OCI-LY7 (cell line): ENCODE measurements at regions not wholly inside any gene's neighbourhood (a gene's known extent, or its start where the extent isn't known, plus 50 kb on each side); places are given as distances from the start of the nearest gene placed in this dataset.

ENCODE experiments used
- BruUV-seq: library from RNA; stranded (reverse); fragments of 400-500 nt; replicated peaks from 2 replicates; lab custom pipeline; 2021; lab: Mats Ljungman, UMichigan
- CTCF ChIA-PET: fragments of 300-600 bp; sonication (Branson Sonifier 250); formaldehyde crosslinking; loops from one replicate; lab custom pipeline; 2022; ENCODE audit warnings: antibody characterized with exemption; ENCODE audit not compliant: unreplicated experiment; lab: Charles Lee
- POLR2A ChIA-PET: fragments of 300-600 bp; sonication (Branson Sonifier 250); formaldehyde crosslinking; loops from one replicate; lab custom pipeline; 2022; ENCODE audit warnings: antibody characterized with exemption; lab: Charles Lee
- DNase-seq: peaks from one replicate; pipeline ENCODE4 v3.0.0-alpha.2; 2015; ENCODE audit warnings: low spot score
- H2AFZ ChIP-seq: fragments of 200-600 bp; sonication (generic), shearing (Covaris generic); 2 replicates; pipeline ENCODE4 v1.6.1; 2014; ENCODE audit warnings: mild to moderate bottlenecking, antibody characterized with exemption, low read length, moderate library complexity
- H3K27ac ChIP-seq: fragments of 200-600 bp; sonication (generic); 2 replicates; pipeline ENCODE4 v1.5.1; 2014; ENCODE audit warnings: mixed run types, low read depth, mild to moderate bottlenecking, moderate library complexity, low read length, inconsistent platforms; ENCODE audit not compliant: poor library complexity, severe bottlenecking
- H3K36me3 ChIP-seq: fragments of 200-600 bp; sonication (generic); 2 replicates; pipeline ENCODE4 v1.6.1; 2014; ENCODE audit warnings: mild to moderate bottlenecking, antibody characterized with exemption, low read length, moderate library complexity, mixed read lengths; ENCODE audit not compliant: insufficient read depth
- H3K4me1 ChIP-seq: fragments of 200-600 bp; sonication (generic); 2 replicates; pipeline ENCODE4 v1.5.1; 2014; ENCODE audit warnings: mild to moderate bottlenecking, low read length; ENCODE audit not compliant: insufficient read depth, poor library complexity, severe bottlenecking
- H3K4me2 ChIP-seq: fragments of 200-600 bp; sonication (generic); 2 replicates; pipeline ENCODE4 v1.6.1; 2014; ENCODE audit warnings: mild to moderate bottlenecking, low read length
- H3K4me3 ChIP-seq: fragments of 200-600 bp; sonication (generic); 2 replicates; pipeline ENCODE4 v1.5.1; 2014; ENCODE audit warnings: mild to moderate bottlenecking, low read depth, low read length; ENCODE audit not compliant: poor library complexity, severe bottlenecking
- H3K79me2 ChIP-seq: fragments of 200-600 bp; sonication (generic); 2 replicates; pipeline ENCODE4 v1.6.1; 2016; ENCODE audit warnings: low read depth, mild to moderate bottlenecking, low read length, moderate library complexity, mixed read lengths; ENCODE audit not compliant: insufficient read depth
- H3K9me2 ChIP-seq: fragments of 200-600 bp; sonication (generic); 2 replicates; pipeline ENCODE4 v1.6.1; 2016; ENCODE audit warnings: mild to moderate bottlenecking, low read length, mixed read lengths; ENCODE audit not compliant: insufficient read depth
- H3K9me3 ChIP-seq: fragments of 200-600 bp; sonication (generic); 2 replicates; pipeline ENCODE4 v1.6.1; 2014; ENCODE audit warnings: mild to moderate bottlenecking, mixed run types, low read length, mixed read lengths
- H4K20me1 ChIP-seq: fragments of 200-600 bp; sonication (generic); 2 replicates; pipeline ENCODE4 v1.6.1; 2014; ENCODE audit warnings: mild to moderate bottlenecking, antibody characterized with exemption, low read length, moderate library complexity, mixed read lengths; ENCODE audit not compliant: insufficient read depth
- EZH2phosphoT487 ChIP-seq: fragments of 200-600 bp; sonication (generic); IDR thresholded peaks from 2 replicates; pipeline ENCODE4 v1.6.1; 2018; ENCODE audit warnings: low read depth, borderline replicate concordance, mild to moderate bottlenecking, mixed run types, antibody characterized with exemption, low read length, moderate library complexity, mixed read lengths
- intact Hi-C: fragments of 100-400 bp; cut with micrococcal nuclease; formaldehyde crosslinking; loops from one replicate; pipeline ENCODE4 v1.10.0; 2022; ENCODE audit not compliant: unreplicated experiment
- TF ChIP-seq, protein P1 (sequence below): fragments of 200-600 bp; sonication (generic); conservative IDR thresholded peaks from 2 replicates; pipeline ENCODE4 v1.5.1; 2014; ENCODE audit warnings: mild to moderate bottlenecking, antibody characterized with exemption, low read length, moderate library complexity, mixed read lengths

GRCh38 chr6:150729188-150729748 is 129.6 kb downstream of the PLEKHG1 start:
- H2AFZ ChIP-seq = no peak overlapping the region
- BruUV-seq = no TSS peak
- no peaks in the 10 kb centered on the region for H3K9me2 ChIP-seq
- ChIA-PET POLR2A (no interaction called here), CTCF (no interaction called here)
- H3K9me3 ChIP-seq = no peaks in the 10 kb centered on the region
- peaks cover 7% of the 10 kb centered on the region; the same call in 1 of the 2 replicates for H3K36me3 ChIP-seq
- no peak for TF ChIP-seq EZH2phosphoT487
- TF ChIP-seq, protein P1, sequence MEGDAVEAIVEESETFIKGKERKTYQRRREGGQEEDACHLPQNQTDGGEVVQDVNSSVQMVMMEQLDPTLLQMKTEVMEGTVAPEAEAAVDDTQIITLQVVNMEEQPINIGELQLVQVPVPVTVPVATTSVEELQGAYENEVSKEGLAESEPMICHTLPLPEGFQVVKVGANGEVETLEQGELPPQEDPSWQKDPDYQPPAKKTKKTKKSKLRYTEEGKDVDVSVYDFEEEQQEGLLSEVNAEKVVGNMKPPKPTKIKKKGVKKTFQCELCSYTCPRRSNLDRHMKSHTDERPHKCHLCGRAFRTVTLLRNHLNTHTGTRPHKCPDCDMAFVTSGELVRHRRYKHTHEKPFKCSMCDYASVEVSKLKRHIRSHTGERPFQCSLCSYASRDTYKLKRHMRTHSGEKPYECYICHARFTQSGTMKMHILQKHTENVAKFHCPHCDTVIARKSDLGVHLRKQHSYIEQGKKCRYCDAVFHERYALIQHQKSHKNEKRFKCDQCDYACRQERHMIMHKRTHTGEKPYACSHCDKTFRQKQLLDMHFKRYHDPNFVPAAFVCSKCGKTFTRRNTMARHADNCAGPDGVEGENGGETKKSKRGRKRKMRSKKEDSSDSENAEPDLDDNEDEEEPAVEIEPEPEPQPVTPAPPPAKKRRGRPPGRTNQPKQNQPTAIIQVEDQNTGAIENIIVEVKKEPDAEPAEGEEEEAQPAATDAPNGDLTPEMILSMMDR = no peak
- no peak overlapping the region for H3K27ac ChIP-seq
- no peaks in the 10 kb centered on the region for H4K20me1 ChIP-seq
- intact Hi-C loops = no loop called here
- H3K4me2 ChIP-seq = no peak overlapping the region
- DNase-seq = no peak
- H3K4me1 ChIP-seq = peaks cover 25% of the 10 kb centered on the region
- H3K79me2 ChIP-seq = no peaks in the 10 kb centered on the region
- H3K4me3 ChIP-seq = no peak overlapping the region

GRCh38 chr6:150730801-150731457 is 131.2 kb downstream of the PLEKHG1 start:
- Histone ChIP-seq H2AFZ (no peak overlapping the region), H3K79me2 (no peaks in the 10 kb centered on the region), H3K36me3 (peaks cover 7% of the 10 kb centered on the region; the same call in 1 of the 2 replicates), H3K9me3 (no peaks in the 10 kb centered on the region), H4K20me1 (no peaks in the 10 kb centered on the region), H3K27ac (no peak overlapping the region), H3K4me2 (no peak overlapping the region), H3K9me2 (no peaks in the 10 kb centered on the region), H3K4me3 (no peak overlapping the region), H3K4me1 (peaks cover 14% of the 10 kb centered on the region)
- BruUV-seq = no TSS peak
- no peak for DNase-seq
- POLR2A ChIA-PET = interaction anchor here (0.8 kb wide), 1 partner anchor 12 kb away, joined by 3 read pairs; no protein-coding TSS in a partner anchor
- TF ChIP-seq, protein P1 = no peak
- no peak for TF ChIP-seq EZH2phosphoT487
- intact Hi-C loops = no loop called here
- CTCF ChIA-PET = no interaction called here
